Calu3 (cell line): ENCODE measurements at regions not wholly inside any gene's neighbourhood (a gene's known extent, or its start where the extent isn't known, plus 50 kb on each side); places are given as distances from the start of the nearest gene placed in this dataset.

ENCODE experiments used
- BruUV-seq: library from RNA; stranded (reverse); fragments of 400-500 nt; replicated peaks from 2 replicates; lab custom pipeline; 2021; lab: Mats Ljungman, UMichigan
- CTCF ChIA-PET: fragments of 300-600 bp; sonication (Branson Sonifier 250); formaldehyde crosslinking; loops from one replicate; lab custom pipeline; 2022; ENCODE audit warnings: antibody characterized with exemption; lab: Charles Lee
- DNase-seq: peaks from one replicate; pipeline ENCODE4 v3.0.0; 2022
- H3K27ac Mint-ChIP-seq: one replicate; pipeline ENCODE4 v1.8.0; 2022; ENCODE audit warnings: mixed read lengths; ENCODE audit not compliant: unreplicated experiment
- H3K27me3 Mint-ChIP-seq: one replicate; pipeline ENCODE4 v1.8.0; 2022; ENCODE audit warnings: mixed read lengths; ENCODE audit not compliant: unreplicated experiment
- H3K36me3 Mint-ChIP-seq: one replicate; pipeline ENCODE4 v1.8.0; 2022; ENCODE audit warnings: mild to moderate bottlenecking, moderate library complexity, mixed read lengths; ENCODE audit not compliant: insufficient read depth, unreplicated experiment
- H3K4me1 Mint-ChIP-seq: one replicate; pipeline ENCODE4 v1.8.0; 2022; ENCODE audit warnings: mild to moderate bottlenecking, low read depth, mixed read lengths; ENCODE audit not compliant: unreplicated experiment
- H3K4me3 Mint-ChIP-seq: one replicate; pipeline ENCODE4 v1.8.0; 2022; ENCODE audit warnings: mild to moderate bottlenecking, low read depth, moderate library complexity, mixed read lengths; ENCODE audit not compliant: unreplicated experiment
- H3K9me3 Mint-ChIP-seq: one replicate; pipeline ENCODE4 v1.8.0; 2022; ENCODE audit warnings: low read depth, mixed read lengths; ENCODE audit not compliant: unreplicated experiment
- intact Hi-C: fragments of 100-400 bp; cut with micrococcal nuclease; formaldehyde crosslinking; loops from one replicate; pipeline ENCODE4 v1.10.0; 2022; ENCODE audit not compliant: unreplicated experiment
- TF ChIP-seq, protein P1 (sequence below): fragments of 200-600 bp; IDR thresholded peaks from one replicate; pipeline ENCODE4 v1.8.0; 2022; ENCODE audit warnings: antibody characterized with exemption; ENCODE audit not compliant: unreplicated experiment

DNA sequence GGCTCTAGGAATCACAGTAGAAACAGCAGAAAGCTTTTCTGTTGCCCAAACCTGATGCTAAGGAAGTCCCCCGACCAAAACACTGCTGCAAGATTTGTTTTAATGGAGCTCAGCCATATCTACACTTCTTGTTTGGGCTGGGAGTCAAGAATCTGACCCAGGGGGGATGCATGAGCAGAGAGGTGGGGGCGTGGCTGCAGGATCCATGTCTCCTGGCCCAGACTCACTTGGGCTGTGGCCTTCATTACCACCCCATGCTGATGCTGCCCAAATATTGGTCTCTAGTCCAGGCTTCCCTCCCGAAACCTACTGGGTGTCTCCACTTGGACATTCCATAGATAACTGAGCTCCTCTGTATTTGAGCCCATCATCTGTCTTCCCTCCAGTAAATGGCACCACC is 361.5 kb upstream of the LARGE1 start:
- Mint-ChIP-seq H3K4me3 (no peak overlapping the region), H3K36me3 (no peaks in the 10 kb centered on the region), H3K9me3 (peaks cover 22% of the 10 kb centered on the region), H3K4me1 (no peaks in the 10 kb centered on the region), H3K27me3 (no peaks in the 10 kb centered on the region), H3K27ac (no peak overlapping the region)
- CTCF ChIA-PET: no interaction called here
- TF ChIP-seq, protein P1, sequence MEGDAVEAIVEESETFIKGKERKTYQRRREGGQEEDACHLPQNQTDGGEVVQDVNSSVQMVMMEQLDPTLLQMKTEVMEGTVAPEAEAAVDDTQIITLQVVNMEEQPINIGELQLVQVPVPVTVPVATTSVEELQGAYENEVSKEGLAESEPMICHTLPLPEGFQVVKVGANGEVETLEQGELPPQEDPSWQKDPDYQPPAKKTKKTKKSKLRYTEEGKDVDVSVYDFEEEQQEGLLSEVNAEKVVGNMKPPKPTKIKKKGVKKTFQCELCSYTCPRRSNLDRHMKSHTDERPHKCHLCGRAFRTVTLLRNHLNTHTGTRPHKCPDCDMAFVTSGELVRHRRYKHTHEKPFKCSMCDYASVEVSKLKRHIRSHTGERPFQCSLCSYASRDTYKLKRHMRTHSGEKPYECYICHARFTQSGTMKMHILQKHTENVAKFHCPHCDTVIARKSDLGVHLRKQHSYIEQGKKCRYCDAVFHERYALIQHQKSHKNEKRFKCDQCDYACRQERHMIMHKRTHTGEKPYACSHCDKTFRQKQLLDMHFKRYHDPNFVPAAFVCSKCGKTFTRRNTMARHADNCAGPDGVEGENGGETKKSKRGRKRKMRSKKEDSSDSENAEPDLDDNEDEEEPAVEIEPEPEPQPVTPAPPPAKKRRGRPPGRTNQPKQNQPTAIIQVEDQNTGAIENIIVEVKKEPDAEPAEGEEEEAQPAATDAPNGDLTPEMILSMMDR: no peak
- BruUV-seq: no TSS peak
- intact Hi-C loops: no loop called here
- DNase-seq: no peak

DNA sequence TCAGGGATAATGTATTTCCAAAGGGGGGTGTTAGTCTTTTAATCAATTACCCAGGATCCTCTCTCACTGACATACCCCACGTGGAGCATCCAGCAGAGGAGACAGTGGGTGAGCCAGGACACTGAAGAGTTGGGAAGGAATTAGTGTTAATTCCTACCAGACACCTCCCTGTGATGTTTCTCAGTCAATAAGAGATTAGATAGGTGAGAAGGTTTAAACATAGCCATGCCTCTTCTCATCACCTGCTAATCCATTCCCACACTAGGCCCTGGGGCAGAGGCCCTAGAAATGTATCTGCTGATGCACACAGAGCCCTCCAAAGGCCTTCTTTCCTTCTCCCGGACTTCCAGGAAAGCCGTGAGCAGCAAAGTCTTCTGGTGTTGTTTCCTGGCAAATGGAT is 363.6 kb upstream of the LARGE1 start:
- Mint-ChIP-seq H3K4me1 (no peaks in the 10 kb centered on the region), H3K36me3 (no peaks in the 10 kb centered on the region), H3K4me3 (no peak overlapping the region), H3K27ac (no peak overlapping the region), H3K9me3 (peaks cover 29% of the 10 kb centered on the region), H3K27me3 (no peaks in the 10 kb centered on the region)
- DNase-seq: no peak
- intact Hi-C loops: no loop called here
- BruUV-seq: no TSS peak
- TF ChIP-seq, protein P1: no peak
- CTCF ChIA-PET: no interaction called here

DNA sequence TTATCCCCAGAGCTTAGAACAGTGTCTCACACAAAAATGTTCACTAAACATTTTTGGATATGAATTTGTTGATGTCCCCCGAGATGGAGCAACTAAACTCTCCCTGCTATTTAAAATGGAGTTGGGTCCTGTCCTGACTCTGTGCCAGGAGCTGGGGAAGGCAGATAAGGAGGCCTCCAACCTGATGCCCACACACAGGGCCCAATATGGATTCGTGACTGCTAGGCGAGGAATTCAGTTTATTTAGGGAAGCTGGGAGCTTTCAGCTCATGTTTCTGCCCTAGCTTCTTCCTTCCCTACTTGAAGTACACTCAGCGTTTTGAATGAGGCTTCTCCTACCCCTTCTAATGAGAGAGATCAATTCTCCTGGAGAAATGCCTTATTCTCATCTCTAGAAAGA is 373.0 kb upstream of the LARGE1 start:
- TF ChIP-seq, protein P1: no peak
- Mint-ChIP-seq H3K27me3 (no peaks in the 10 kb centered on the region), H3K4me3 (no peak overlapping the region), H3K36me3 (no peaks in the 10 kb centered on the region), H3K9me3 (peaks cover 14% of the 10 kb centered on the region), H3K4me1 (no peaks in the 10 kb centered on the region), H3K27ac (no peak overlapping the region)
- intact Hi-C loops: no loop called here
- CTCF ChIA-PET: no interaction called here
- no TSS peak for BruUV-seq
- DNase-seq: no peak

DNA sequence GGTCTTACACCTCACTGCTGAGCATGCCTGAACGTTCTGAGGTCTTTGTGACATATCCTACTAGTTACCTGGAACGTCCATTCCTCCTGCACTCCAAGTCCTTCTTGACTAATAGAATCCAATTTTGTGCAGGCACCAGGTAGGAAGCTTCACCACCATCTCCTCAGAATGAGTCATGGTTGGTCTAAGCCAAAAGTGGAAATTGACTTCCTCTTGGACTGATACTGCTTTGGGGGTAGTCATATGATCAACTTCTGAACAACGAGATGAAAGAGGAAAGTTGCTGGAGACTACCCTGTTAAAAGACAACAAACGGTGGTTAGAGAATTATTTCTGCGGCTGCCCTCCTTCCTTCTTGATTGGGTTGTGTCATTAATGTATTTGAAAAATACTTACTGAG is 374.2 kb upstream of the LARGE1 start:
- TF ChIP-seq, protein P1: no peak
- intact Hi-C loops: no loop called here
- Mint-ChIP-seq H3K9me3 (peaks cover 6% of the 10 kb centered on the region), H3K36me3 (no peaks in the 10 kb centered on the region), H3K4me1 (no peaks in the 10 kb centered on the region), H3K4me3 (no peak overlapping the region), H3K27me3 (no peaks in the 10 kb centered on the region), H3K27ac (no peak overlapping the region)
- no TSS peak for BruUV-seq
- DNase-seq: no peak
- CTCF ChIA-PET: no interaction called here
